ENCODE measurements at regions not wholly inside any gene's neighbourhood (a gene's known extent, or its start where the extent isn't known, plus 50 kb on each side); places are given as distances from the start of the nearest gene placed in this dataset.
"Not testable (repeated sequence)": the region's sequence is repeated elsewhere in the genome, so short reads cannot be mapped to it uniquely, and the experiment has no call there.

GRCh38 chr7:115210552-115210951 lies 288.7 kb downstream of the MDFIC start:
- no peaks in the 10 kb centered on the region for H3K36me3 ChIP-seq (ENCODE audit: control insufficient read depth, insufficient read depth, low read length)
- no peak overlapping the region for H3K9ac ChIP-seq (ENCODE audit: low read length)
- no peak overlapping the region for H3K27ac ChIP-seq (ENCODE audit: low read depth, low read length)
- H3K27me3 ChIP-seq (ENCODE audit: control insufficient read depth, insufficient read depth, low read length) = no peaks in the 10 kb centered on the region
- no peak overlapping the region for H3K4me3 ChIP-seq (ENCODE audit: low read depth, low read length)
- no peaks in the 10 kb centered on the region for H3K4me1 ChIP-seq (ENCODE audit: control insufficient read depth, insufficient read depth, low read length)
- H3K9me3 ChIP-seq (ENCODE audit: control insufficient read depth, insufficient read depth, low read depth, low read length) = peaks cover 16% of the 10 kb centered on the region

DNA sequence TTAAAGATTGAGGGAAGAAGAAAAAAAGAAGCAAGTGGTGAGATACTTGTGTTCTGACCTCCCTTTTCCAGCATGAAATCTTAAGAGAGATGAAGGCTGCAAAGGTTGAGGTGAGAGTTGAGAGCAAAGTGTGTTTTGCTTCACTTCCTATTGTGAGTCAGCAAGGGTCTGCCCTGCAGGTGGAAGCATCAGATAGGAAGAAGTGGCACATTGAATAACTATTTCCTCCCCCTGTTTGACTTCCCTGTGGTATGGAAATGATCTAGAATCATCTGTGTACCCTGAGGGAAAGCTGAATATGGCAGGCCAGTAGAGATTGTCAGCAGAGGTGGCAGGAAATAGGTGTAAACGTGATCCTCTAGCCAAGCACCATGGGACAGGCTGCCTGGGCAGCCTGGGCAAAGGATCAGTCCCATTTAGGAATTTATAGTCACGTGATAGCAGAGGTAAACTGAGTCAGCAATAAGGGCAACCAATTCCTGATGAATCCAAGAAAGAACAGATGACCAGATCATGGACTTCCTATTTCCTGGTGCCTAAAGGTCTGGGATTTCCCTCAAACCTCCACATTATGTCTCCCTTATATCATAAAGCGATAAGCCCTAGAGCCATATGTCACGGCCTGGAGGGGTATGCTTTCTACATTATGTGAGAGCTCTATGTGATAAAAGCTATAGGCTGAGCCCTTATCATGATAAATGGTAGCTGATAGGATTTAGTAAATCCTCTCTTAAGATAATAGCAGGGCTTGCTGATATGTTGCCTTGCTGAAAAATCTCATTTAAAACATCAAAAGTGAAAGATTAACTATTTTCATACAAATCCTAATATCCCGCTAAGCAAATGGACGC lies 287.0 kb downstream of the MDFIC start:
- no peak overlapping the region for H3K9ac ChIP-seq (ENCODE audit: low read length)
- no peak overlapping the region for H3K4me3 ChIP-seq (ENCODE audit: low read depth, low read length)
- H3K27ac ChIP-seq (ENCODE audit: low read depth, low read length) = no peak overlapping the region
- H3K4me1 ChIP-seq (ENCODE audit: control insufficient read depth, insufficient read depth, low read length) = no peaks in the 10 kb centered on the region
- no peaks in the 10 kb centered on the region for H3K36me3 ChIP-seq (ENCODE audit: control insufficient read depth, insufficient read depth, low read length)
- H3K27me3 ChIP-seq (ENCODE audit: control insufficient read depth, insufficient read depth, low read length) = no peaks in the 10 kb centered on the region
- H3K9me3 ChIP-seq (ENCODE audit: control insufficient read depth, insufficient read depth, low read depth, low read length) = peaks cover 22% of the 10 kb centered on the region

DNA sequence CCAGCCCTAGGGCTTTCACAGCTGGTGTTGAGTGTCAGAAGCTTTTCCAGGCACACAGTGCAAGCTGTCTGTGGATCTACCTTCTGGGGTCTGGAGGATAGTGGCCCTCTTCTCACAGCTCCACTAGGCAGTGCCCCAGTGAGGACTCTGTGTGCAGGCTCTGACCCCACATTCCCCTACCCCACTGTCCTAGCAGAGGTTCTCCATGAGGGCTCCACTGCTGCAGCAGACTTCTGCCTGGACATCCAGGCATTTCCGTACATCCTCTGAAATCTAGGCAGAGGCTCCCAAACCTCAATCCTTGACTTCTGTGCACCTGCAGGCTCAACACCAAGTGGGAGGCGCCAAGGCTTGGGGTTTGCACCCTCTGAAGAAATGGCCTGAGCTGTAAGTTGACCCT lies 284.5 kb downstream of the MDFIC start:
- not testable (repeated sequence) for H3K36me3 ChIP-seq (ENCODE audit: control insufficient read depth, insufficient read depth, low read length); H3K9ac ChIP-seq (ENCODE audit: low read length); H3K4me1 ChIP-seq (ENCODE audit: control insufficient read depth, insufficient read depth, low read length); H3K27ac ChIP-seq (ENCODE audit: low read depth, low read length); H3K4me3 ChIP-seq (ENCODE audit: low read depth, low read length); H3K27me3 ChIP-seq (ENCODE audit: control insufficient read depth, insufficient read depth, low read length)
- peaks cover 23% of the 10 kb centered on the region for H3K9me3 ChIP-seq (ENCODE audit: control insufficient read depth, insufficient read depth, low read depth, low read length)

GRCh38 chr7:115198143-115198542 lies 276.2 kb downstream of the MDFIC start:
- Histone ChIP-seq H3K36me3 (ENCODE audit: control insufficient read depth, insufficient read depth, low read length) (no peaks in the 10 kb centered on the region), H3K9me3 (ENCODE audit: control insufficient read depth, insufficient read depth, low read depth, low read length) (peaks cover 4% of the 10 kb centered on the region; the same call in 1 of the 2 replicates), H3K4me1 (ENCODE audit: control insufficient read depth, insufficient read depth, low read length) (no peaks in the 10 kb centered on the region), H3K4me3 (ENCODE audit: low read depth, low read length) (no peak overlapping the region), H3K27ac (ENCODE audit: low read depth, low read length) (no peak overlapping the region), H3K9ac (ENCODE audit: low read length) (no peak overlapping the region), H3K27me3 (ENCODE audit: control insufficient read depth, insufficient read depth, low read length) (no peaks in the 10 kb centered on the region)

DNA sequence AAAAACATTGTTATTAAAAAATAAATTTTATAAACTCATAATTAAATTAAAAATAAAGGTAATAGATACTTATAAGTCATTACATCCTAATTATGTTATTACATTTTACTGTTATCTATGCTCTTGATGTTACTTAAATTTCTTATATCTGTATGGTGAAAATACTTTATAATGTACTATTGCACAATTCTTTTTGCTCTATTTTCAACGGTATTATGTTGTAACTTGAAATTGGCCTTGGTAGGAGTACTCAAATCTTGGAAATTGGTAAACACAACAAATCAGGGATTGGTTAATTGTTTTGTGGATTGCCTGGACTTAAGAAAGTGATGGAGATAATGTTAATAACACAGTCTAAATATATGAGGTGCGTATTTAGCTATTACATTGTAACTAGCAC lies 273.3 kb downstream of the MDFIC start:
- Histone ChIP-seq H3K36me3 (ENCODE audit: control insufficient read depth, insufficient read depth, low read length) (no peaks in the 10 kb centered on the region), H3K4me3 (ENCODE audit: low read depth, low read length) (no peak overlapping the region), H3K27me3 (ENCODE audit: control insufficient read depth, insufficient read depth, low read length) (no peaks in the 10 kb centered on the region), H3K27ac (ENCODE audit: low read depth, low read length) (no peak overlapping the region), H3K9ac (ENCODE audit: low read length) (no peak overlapping the region), H3K4me1 (ENCODE audit: control insufficient read depth, insufficient read depth, low read length) (no peaks in the 10 kb centered on the region), H3K9me3 (ENCODE audit: control insufficient read depth, insufficient read depth, low read depth, low read length) (no peaks in the 10 kb centered on the region)

GRCh38 chr7:115191526-115191925 lies 269.6 kb downstream of the MDFIC start:
- Histone ChIP-seq H3K9me3 (ENCODE audit: control insufficient read depth, insufficient read depth, low read depth, low read length) (no peaks in the 10 kb centered on the region), H3K27ac (ENCODE audit: low read depth, low read length) (no peak overlapping the region), H3K36me3 (ENCODE audit: control insufficient read depth, insufficient read depth, low read length) (no peaks in the 10 kb centered on the region), H3K4me1 (ENCODE audit: control insufficient read depth, insufficient read depth, low read length) (no peaks in the 10 kb centered on the region), H3K9ac (ENCODE audit: low read length) (no peak overlapping the region), H3K27me3 (ENCODE audit: control insufficient read depth, insufficient read depth, low read length) (no peaks in the 10 kb centered on the region), H3K4me3 (ENCODE audit: low read depth, low read length) (no peak overlapping the region)

DNA sequence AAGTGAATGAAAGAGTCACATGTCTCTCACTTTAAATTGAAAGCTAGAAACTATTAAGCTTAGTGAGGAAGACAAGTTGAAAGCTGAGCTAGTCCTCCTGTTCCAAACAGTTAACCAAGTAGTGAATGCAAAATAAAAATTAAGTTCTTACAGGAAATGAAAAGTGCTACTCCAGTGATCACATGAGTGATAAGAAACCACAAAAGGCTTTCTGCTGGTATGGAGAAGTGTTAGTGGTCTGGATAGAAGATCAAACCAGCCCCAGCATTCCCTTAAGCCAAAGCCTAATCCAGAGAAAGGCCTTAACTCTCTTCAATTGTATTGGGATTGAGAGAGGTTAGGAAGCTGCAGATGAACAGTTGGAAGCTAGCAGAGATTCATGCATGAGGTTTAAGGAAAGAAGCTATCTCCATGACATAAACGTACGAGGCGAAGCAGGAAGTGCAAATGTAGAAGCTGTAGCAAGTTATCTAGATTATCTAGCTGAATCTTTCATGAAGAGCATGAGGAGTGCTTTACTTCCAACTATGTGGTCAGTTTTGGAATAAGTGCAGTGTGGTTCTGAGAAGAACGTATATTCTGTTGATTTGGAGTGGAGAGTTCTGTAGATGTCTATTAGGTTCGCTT lies 261.6 kb downstream of the MDFIC start:
- Histone ChIP-seq H3K9me3 (ENCODE audit: control insufficient read depth, insufficient read depth, low read depth, low read length) (no peaks in the 10 kb centered on the region), H3K4me1 (ENCODE audit: control insufficient read depth, insufficient read depth, low read length) (peaks cover 5% of the 10 kb centered on the region), H3K27me3 (ENCODE audit: control insufficient read depth, insufficient read depth, low read length) (no peaks in the 10 kb centered on the region), H3K9ac (ENCODE audit: low read length) (no peak overlapping the region), H3K4me3 (ENCODE audit: low read depth, low read length) (no peak overlapping the region), H3K27ac (ENCODE audit: low read depth, low read length) (no peak overlapping the region), H3K36me3 (ENCODE audit: control insufficient read depth, insufficient read depth, low read length) (no peaks in the 10 kb centered on the region)

- H3K9me3 ChIP-seq (ENCODE audit: control insufficient read depth, insufficient read depth, low read depth, low read length) = peaks cover 7% of the 10 kb centered on the region; the same call in 1 of the 2 replicates
- H3K9ac ChIP-seq (ENCODE audit: low read length) = no peak overlapping the region
- H3K36me3 ChIP-seq (ENCODE audit: control insufficient read depth, insufficient read depth, low read length) = no peaks in the 10 kb centered on the region
- H3K4me3 ChIP-seq (ENCODE audit: low read depth, low read length) = no peak overlapping the region
- H3K27me3 ChIP-seq (ENCODE audit: control insufficient read depth, insufficient read depth, low read length) = no peaks in the 10 kb centered on the region
- H3K4me1 ChIP-seq (ENCODE audit: control insufficient read depth, insufficient read depth, low read length) = peaks cover 6% of the 10 kb centered on the region
- H3K27ac ChIP-seq (ENCODE audit: low read depth, low read length) = no peak overlapping the region
Observed at GRCh38 chr7:115178835-115179234, 256.9 kb downstream of the MDFIC start.

DNA sequence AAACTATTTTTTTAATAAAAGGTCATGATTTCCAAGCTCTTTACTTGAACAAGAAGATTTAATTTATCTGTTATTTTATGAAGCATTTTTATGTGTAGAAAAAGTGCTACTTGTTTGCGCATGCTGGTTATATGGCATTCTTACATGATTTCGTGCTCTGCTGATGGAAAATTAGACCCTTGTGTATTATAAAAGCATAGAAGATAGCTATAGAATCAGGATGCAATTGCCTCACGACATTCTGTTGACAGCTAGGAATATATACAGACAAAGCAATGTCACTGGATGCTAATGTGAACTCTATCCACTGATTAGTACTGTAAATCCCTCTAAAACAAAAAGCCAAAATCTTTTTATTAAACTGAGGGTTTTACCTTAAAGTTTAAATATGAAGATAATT lies 255.9 kb downstream of the MDFIC start:
- Histone ChIP-seq H3K9me3 (ENCODE audit: control insufficient read depth, insufficient read depth, low read depth, low read length) (peaks cover 11% of the 10 kb centered on the region), H3K4me1 (ENCODE audit: control insufficient read depth, insufficient read depth, low read length) (peaks cover 6% of the 10 kb centered on the region), H3K4me3 (ENCODE audit: low read depth, low read length) (no peak overlapping the region), H3K9ac (ENCODE audit: low read length) (no peak overlapping the region), H3K27ac (ENCODE audit: low read depth, low read length) (no peak overlapping the region), H3K36me3 (ENCODE audit: control insufficient read depth, insufficient read depth, low read length) (no peaks in the 10 kb centered on the region), H3K27me3 (ENCODE audit: control insufficient read depth, insufficient read depth, low read length) (no peaks in the 10 kb centered on the region)

DNA sequence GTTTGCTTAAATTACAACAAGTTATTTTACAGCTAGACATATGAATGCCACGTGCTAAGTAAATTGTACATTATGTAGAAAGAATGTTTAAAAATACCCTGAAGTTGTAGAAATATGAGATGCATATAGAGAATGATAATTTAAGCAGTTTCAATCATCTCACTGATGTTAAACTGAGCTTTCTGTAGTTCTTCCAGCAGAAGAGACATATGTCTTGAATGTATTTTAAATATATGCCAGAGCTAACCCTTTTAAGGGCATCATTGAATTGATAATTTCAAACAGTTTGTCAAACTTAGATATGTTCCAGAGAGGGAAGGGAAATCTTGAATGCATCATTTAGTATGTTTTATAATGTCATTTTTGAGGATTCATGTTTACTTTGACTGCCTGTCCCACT lies 255.2 kb downstream of the MDFIC start:
- H3K36me3 ChIP-seq (ENCODE audit: control insufficient read depth, insufficient read depth, low read length) = no peaks in the 10 kb centered on the region
- H3K4me3 ChIP-seq (ENCODE audit: low read depth, low read length) = no peak overlapping the region
- H3K4me1 ChIP-seq (ENCODE audit: control insufficient read depth, insufficient read depth, low read length) = peaks cover 6% of the 10 kb centered on the region
- H3K27ac ChIP-seq (ENCODE audit: low read depth, low read length) = no peak overlapping the region
- no peak overlapping the region for H3K9ac ChIP-seq (ENCODE audit: low read length)
- H3K9me3 ChIP-seq (ENCODE audit: control insufficient read depth, insufficient read depth, low read depth, low read length) = peaks cover 11% of the 10 kb centered on the region
- no peaks in the 10 kb centered on the region for H3K27me3 ChIP-seq (ENCODE audit: control insufficient read depth, insufficient read depth, low read length)

- H3K27ac ChIP-seq (ENCODE audit: low read depth, low read length); H3K36me3 ChIP-seq (ENCODE audit: control insufficient read depth, insufficient read depth, low read length); H3K27me3 ChIP-seq (ENCODE audit: control insufficient read depth, insufficient read depth, low read length); H3K4me3 ChIP-seq (ENCODE audit: low read depth, low read length); H3K4me1 ChIP-seq (ENCODE audit: control insufficient read depth, insufficient read depth, low read length); H3K9ac ChIP-seq (ENCODE audit: low read length): not testable (repeated sequence)
- peaks cover 11% of the 10 kb centered on the region for H3K9me3 ChIP-seq (ENCODE audit: control insufficient read depth, insufficient read depth, low read depth, low read length)
Observed at GRCh38 chr7:115172397-115172796, 250.5 kb downstream of the MDFIC start.

Measured in HUES6 (cell line).